Fibroblast of peridontal ligament (primary cell): ENCODE measurements at regions not wholly inside any gene's neighbourhood (a gene's known extent, or its start where the extent isn't known, plus 50 kb on each side); places are given as distances from the start of the nearest gene placed in this dataset.

ENCODE experiments used
- DNase-seq: peaks from one replicate; pipeline ENCODE4 v3.0.0-alpha.2; 2010; ENCODE audit errors: extremely low read depth

GRCh38 chr1:30609336-30609998, 113.9 kb downstream of the MATN1 start:
- no peak for DNase-seq

GRCh38 chr1:30607723-30608122, 115.7 kb downstream of the MATN1 start:
- DNase-seq: no peak

GRCh38 chr1:30606166-30606565, 117.2 kb downstream of the MATN1 start:
- DNase-seq: no peak

- DNase-seq: no peak
These were observed 117.9 kb downstream of the MATN1 start for GRCh38 chr1:30605441-30605920.

GRCh38 chr1:30604801-30605440, 118.5 kb downstream of the MATN1 start:
- DNase-seq: no peak

- DNase-seq: no peak
These were observed 120.1 kb downstream of the MATN1 start for GRCh38 chr1:30603081-30603858.

- no peak for DNase-seq
These were observed 121.9 kb downstream of the MATN1 start for GRCh38 chr1:30601316-30602085.

- DNase-seq: no peak
These were observed 122.7 kb downstream of the MATN1 start for GRCh38 chr1:30600706-30601105.

GRCh38 chr1:30600258-30600657, 123.1 kb downstream of the MATN1 start:
- DNase-seq: no peak

GRCh38 chr1:30599721-30600120, 123.7 kb downstream of the MATN1 start:
- no peak for DNase-seq

- DNase-seq: no peak
These were observed 124.7 kb downstream of the MATN1 start for GRCh38 chr1:30598571-30599114.

GRCh38 chr1:30597711-30598110, 125.7 kb downstream of the MATN1 start:
- no peak for DNase-seq

GRCh38 chr1:30596891-30597290, 126.5 kb downstream of the MATN1 start:
- DNase-seq: no peak

GRCh38 chr1:30596470-30596869, 126.9 kb downstream of the MATN1 start:
- no peak for DNase-seq

- no peak for DNase-seq
These were observed 134.3 kb downstream of the MATN1 start for GRCh38 chr1:30589083-30589482.

- DNase-seq: no peak
These were observed 134.9 kb downstream of the MATN1 start for GRCh38 chr1:30588311-30589073.

- DNase-seq: no peak
These were observed 136.7 kb downstream of the MATN1 start for GRCh38 chr1:30586671-30587070.

- no peak for DNase-seq
These were observed 143.8 kb downstream of the MATN1 start for GRCh38 chr1:30579580-30579979.

- DNase-seq: no peak
These were observed 148.3 kb downstream of the MATN1 start for GRCh38 chr1:30575066-30575465.

GRCh38 chr1:30572192-30572591, 151.2 kb downstream of the MATN1 start:
- no peak for DNase-seq

- no peak for DNase-seq
These were observed 152.0 kb downstream of the MATN1 start for GRCh38 chr1:30571380-30571779.
